ENCODE measurements at regions not wholly inside any gene's neighbourhood (a gene's known extent, or its start where the extent isn't known, plus 50 kb on each side); places are given as distances from the start of the nearest gene placed in this dataset.

DNA sequence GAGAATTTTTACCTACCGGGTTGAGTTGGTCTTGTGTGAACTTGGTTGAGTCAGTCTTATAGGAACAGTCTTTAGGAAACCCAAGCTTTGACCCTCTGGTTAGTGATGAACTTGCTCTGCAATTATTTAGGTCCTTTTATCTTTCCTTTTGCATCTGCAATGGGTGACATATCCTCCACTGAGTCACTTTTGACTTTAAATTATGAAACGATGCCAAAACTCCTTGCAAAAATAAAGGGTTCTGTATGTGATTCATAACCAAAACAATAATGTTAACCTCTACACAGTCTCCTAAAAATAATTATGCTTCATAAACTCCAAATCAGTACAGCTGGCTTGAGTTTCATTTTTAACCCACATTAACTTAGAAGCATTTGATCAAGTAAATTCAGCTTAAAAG is 979.4 kb downstream of the GALC start:
- TF ChIP-seq, protein P1, sequence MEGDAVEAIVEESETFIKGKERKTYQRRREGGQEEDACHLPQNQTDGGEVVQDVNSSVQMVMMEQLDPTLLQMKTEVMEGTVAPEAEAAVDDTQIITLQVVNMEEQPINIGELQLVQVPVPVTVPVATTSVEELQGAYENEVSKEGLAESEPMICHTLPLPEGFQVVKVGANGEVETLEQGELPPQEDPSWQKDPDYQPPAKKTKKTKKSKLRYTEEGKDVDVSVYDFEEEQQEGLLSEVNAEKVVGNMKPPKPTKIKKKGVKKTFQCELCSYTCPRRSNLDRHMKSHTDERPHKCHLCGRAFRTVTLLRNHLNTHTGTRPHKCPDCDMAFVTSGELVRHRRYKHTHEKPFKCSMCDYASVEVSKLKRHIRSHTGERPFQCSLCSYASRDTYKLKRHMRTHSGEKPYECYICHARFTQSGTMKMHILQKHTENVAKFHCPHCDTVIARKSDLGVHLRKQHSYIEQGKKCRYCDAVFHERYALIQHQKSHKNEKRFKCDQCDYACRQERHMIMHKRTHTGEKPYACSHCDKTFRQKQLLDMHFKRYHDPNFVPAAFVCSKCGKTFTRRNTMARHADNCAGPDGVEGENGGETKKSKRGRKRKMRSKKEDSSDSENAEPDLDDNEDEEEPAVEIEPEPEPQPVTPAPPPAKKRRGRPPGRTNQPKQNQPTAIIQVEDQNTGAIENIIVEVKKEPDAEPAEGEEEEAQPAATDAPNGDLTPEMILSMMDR (IDR thresholded peaks at IDR 0.05), result no peak
- TF ChIP-seq POLR2AphosphoS5 (IDR thresholded peaks at IDR 0.05; ENCODE audit: low read depth, low read length), result no peak
- TF ChIP-seq, protein P2, sequence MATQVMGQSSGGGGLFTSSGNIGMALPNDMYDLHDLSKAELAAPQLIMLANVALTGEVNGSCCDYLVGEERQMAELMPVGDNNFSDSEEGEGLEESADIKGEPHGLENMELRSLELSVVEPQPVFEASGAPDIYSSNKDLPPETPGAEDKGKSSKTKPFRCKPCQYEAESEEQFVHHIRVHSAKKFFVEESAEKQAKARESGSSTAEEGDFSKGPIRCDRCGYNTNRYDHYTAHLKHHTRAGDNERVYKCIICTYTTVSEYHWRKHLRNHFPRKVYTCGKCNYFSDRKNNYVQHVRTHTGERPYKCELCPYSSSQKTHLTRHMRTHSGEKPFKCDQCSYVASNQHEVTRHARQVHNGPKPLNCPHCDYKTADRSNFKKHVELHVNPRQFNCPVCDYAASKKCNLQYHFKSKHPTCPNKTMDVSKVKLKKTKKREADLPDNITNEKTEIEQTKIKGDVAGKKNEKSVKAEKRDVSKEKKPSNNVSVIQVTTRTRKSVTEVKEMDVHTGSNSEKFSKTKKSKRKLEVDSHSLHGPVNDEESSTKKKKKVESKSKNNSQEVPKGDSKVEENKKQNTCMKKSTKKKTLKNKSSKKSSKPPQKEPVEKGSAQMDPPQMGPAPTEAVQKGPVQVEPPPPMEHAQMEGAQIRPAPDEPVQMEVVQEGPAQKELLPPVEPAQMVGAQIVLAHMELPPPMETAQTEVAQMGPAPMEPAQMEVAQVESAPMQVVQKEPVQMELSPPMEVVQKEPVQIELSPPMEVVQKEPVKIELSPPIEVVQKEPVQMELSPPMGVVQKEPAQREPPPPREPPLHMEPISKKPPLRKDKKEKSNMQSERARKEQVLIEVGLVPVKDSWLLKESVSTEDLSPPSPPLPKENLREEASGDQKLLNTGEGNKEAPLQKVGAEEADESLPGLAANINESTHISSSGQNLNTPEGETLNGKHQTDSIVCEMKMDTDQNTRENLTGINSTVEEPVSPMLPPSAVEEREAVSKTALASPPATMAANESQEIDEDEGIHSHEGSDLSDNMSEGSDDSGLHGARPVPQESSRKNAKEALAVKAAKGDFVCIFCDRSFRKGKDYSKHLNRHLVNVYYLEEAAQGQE (IDR thresholded peaks at IDR 0.05; ENCODE audit: insufficient read depth in 1 of 2, low read depth in 2 of 2, low read length in 1 of 2), result no peak

Data from Panc1 (cell line).